ENCODE measurements at regions not wholly inside any gene's neighbourhood (a gene's known extent, or its start where the extent isn't known, plus 50 kb on each side); places are given as distances from the start of the nearest gene placed in this dataset.

DNA sequence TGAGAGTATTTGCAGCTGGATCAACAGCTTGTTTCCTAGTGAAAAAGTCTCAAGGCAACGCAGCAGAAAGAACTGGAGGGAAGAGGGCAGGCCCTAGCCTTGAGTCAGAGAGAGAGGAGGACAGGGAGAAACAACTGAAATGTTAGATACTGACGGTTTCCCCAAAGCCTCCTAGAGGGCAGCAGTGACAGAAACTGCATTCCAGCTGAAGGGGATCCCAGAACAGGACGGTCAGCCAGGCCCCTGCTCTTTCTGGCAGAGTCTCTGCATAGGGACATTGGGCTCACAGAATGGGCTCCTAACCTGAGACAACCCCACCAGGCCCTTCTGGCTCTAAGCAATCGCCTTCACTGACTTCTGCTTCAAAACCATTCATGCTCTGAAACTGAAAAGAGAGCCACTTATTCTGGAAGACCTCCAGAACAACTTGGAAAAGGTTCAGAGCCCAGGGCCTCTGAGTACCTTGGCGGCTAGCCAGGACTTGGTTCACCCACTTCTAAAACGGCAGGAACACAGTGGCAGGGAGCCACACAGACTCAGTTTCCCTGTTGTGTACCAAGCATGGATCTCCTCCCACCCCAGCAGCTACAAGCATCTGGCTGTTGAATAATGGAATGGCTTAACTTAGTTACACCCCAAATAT, 72.9 kb downstream of the PSMB1 start:
- TF ChIP-seq EZH2 (IDR thresholded peaks at IDR 0.05) = no peak
- TF ChIP-seq, protein P1, sequence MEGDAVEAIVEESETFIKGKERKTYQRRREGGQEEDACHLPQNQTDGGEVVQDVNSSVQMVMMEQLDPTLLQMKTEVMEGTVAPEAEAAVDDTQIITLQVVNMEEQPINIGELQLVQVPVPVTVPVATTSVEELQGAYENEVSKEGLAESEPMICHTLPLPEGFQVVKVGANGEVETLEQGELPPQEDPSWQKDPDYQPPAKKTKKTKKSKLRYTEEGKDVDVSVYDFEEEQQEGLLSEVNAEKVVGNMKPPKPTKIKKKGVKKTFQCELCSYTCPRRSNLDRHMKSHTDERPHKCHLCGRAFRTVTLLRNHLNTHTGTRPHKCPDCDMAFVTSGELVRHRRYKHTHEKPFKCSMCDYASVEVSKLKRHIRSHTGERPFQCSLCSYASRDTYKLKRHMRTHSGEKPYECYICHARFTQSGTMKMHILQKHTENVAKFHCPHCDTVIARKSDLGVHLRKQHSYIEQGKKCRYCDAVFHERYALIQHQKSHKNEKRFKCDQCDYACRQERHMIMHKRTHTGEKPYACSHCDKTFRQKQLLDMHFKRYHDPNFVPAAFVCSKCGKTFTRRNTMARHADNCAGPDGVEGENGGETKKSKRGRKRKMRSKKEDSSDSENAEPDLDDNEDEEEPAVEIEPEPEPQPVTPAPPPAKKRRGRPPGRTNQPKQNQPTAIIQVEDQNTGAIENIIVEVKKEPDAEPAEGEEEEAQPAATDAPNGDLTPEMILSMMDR (IDR thresholded peaks at IDR 0.05) = peak; percentile 40
- TF ChIP-seq EZH2phosphoT487 (IDR thresholded peaks at IDR 0.05) = no peak

All from neural progenitor cell (in vitro differentiated cells).